Heart left ventricle (tissue), 13 donors: ENCODE measurements at regions not wholly inside any gene's neighbourhood (a gene's known extent, or its start where the extent isn't known, plus 50 kb on each side); places are given as distances from the start of the nearest gene placed in this dataset.
"Not testable (repeated sequence)": the region's sequence is repeated elsewhere in the genome, so short reads cannot be mapped to it uniquely, and the experiment has no call there.

ENCODE experiments used
- CTCF ChIP-seq, 12 donors: fragments of 200-600 bp; sonication (generic) in 4 of 12; IDR thresholded peaks; one replicate each; pipeline versions ENCODE4 v1.5.0 to v1.8.0; 2018 to 2022; ENCODE audit warnings: antibody characterized with exemption in 12 of 12, mild to moderate bottlenecking in 5 of 12
- POLR2A ChIP-seq, 2 donors: fragments of 450-650 bp; IDR thresholded peaks; one replicate each; pipeline ENCODE4 v1.6.1; 2017; ENCODE audit warnings: antibody characterized with exemption in 2 of 2, mild to moderate bottlenecking in 2 of 2, moderate library complexity in 2 of 2
- donor health status: ischemic (EF 13 %, LVEDD 7.1; RV severe dilation, severe dysfunction).
- donor health status: DM: no; HTN: yes; CAD: no.
- donor health status: DM: no; HTN: no; CAD: no.
- donor health status: ischemic (EF 25% LVEDD 6.9; RV normal size, moderate dysfunction).
- donor health status: ischemic (EF 25% LVEDD 5.7; RV mildly dilated, moderate dysfunction).
- donor health status: ischemic (EF 35%, LVEDD 5.7; RV mildly dilated, moderate dysfunction).
- donor health status: nonischemic (EF 11% LVEDD 7.7; RV severe dilation, severe dysfunction).
- donor health status: DM: yes; HTN: yes; CAD: no.
- donor health status: PGD.
- donor health status: ischemic (EF 29% LVEDD 5.4; RV normal size, mild dysfunction).
- donor health status: nonischemic (EF 23%, LVEDD 6.1; RV moderate dilation, normal function).

- TF ChIP-seq POLR2A (IDR thresholded peaks at IDR 0.05) = not testable (repeated sequence)
- TF ChIP-seq CTCF (IDR thresholded peaks at IDR 0.05) = peak in 5 of 12 donors; percentile 15 to 37 (median 30)
These were observed 1360.7 kb downstream of the SPATA31A7 start for GRCh38 chr9:62550539-62550938.
